Stimulated activated CD4-positive, alpha-beta T cell treated with anti-CD3 and anti-CD28 coated beads, Interleukin-1b, Interleukin-23, amount 100 ng/mL, for 4 hours (primary cell): ENCODE measurements at regions not wholly inside any gene's neighbourhood (a gene's known extent, or its start where the extent isn't known, plus 50 kb on each side); places are given as distances from the start of the nearest gene placed in this dataset.
"Not testable (repeated sequence)": the region's sequence is repeated elsewhere in the genome, so short reads cannot be mapped to it uniquely, and the experiment has no call there.

Experiments used
- DNase-seq, 2 donors: peaks; one replicate each; pipeline ENCODE4 v3.0.0-alpha.2; 2020; ENCODE audit warnings: low read depth in 2 of 2

GRCh38 chr5:89083791-89084190, 200.8 kb upstream of the MEF2C start:
- no peak for DNase-seq

- no peak for DNase-seq
Measured at GRCh38 chr5:89081360-89081759, 198.4 kb upstream of the MEF2C start.

GRCh38 chr5:89080467-89081116, 197.6 kb upstream of the MEF2C start:
- DNase-seq: no peak

GRCh38 chr5:89072842-89073672, 190.1 kb upstream of the MEF2C start:
- DNase-seq: no peak

GRCh38 chr5:89071941-89072331, 189.0 kb upstream of the MEF2C start:
- DNase-seq: no peak

- DNase-seq: no peak
Measured at GRCh38 chr5:89071101-89071940, 188.3 kb upstream of the MEF2C start.

- DNase-seq: no peak
Measured at GRCh38 chr5:89069591-89069990, 186.6 kb upstream of the MEF2C start.

- no peak for DNase-seq
Measured at GRCh38 chr5:89067362-89067761, 184.4 kb upstream of the MEF2C start.

GRCh38 chr5:89065919-89066318, 182.9 kb upstream of the MEF2C start:
- DNase-seq: no peak

- no peak for DNase-seq
Measured at GRCh38 chr5:89064736-89065135, 181.8 kb upstream of the MEF2C start.

- no peak for DNase-seq
Measured at GRCh38 chr5:89064054-89064453, 181.1 kb upstream of the MEF2C start.

GRCh38 chr5:89060768-89061167, 177.8 kb upstream of the MEF2C start:
- no peak for DNase-seq

- no peak for DNase-seq
Measured at GRCh38 chr5:89059274-89059673, 176.3 kb upstream of the MEF2C start.

- no peak for DNase-seq
Measured at GRCh38 chr5:89055695-89056085, 172.7 kb upstream of the MEF2C start.

GRCh38 chr5:89055015-89055694, 172.2 kb upstream of the MEF2C start:
- DNase-seq: no peak

- no peak for DNase-seq
Measured at GRCh38 chr5:89053547-89053946, 170.6 kb upstream of the MEF2C start.

- not testable (repeated sequence) for DNase-seq
Measured at GRCh38 chr5:89050062-89050461, 167.1 kb upstream of the MEF2C start.

GRCh38 chr5:89047571-89047970, 164.6 kb upstream of the MEF2C start:
- DNase-seq: no peak

GRCh38 chr5:89045216-89045615, 162.2 kb upstream of the MEF2C start:
- no peak for DNase-seq

GRCh38 chr5:89044674-89045200, 161.8 kb upstream of the MEF2C start:
- no peak for DNase-seq

- no peak for DNase-seq
Measured at GRCh38 chr5:89043676-89044075, 160.7 kb upstream of the MEF2C start.

- DNase-seq: no peak
Measured at GRCh38 chr5:89042746-89043145, 159.8 kb upstream of the MEF2C start.
